Cardiac fibroblast (primary cell): ENCODE measurements at regions not wholly inside any gene's neighbourhood (a gene's known extent, or its start where the extent isn't known, plus 50 kb on each side); places are given as distances from the start of the nearest gene placed in this dataset.

Experiments used
- DNase-seq, 2 donors: peaks; one replicate each; pipeline versions ENCODE4 v3.0.0 to v3.0.0-alpha.2; 2010; ENCODE audit warnings: low read depth in 2 of 2
- H3K4me3 ChIP-seq, 2 donors: replicated peaks in 1 of 2; 1 replicate in 1 of 2; 2 replicates in 1 of 2; pipeline ENCODE4 v1.5.1; 2011; ENCODE audit warnings: low read depth in 2 of 2, low read length in 2 of 2, mild to moderate bottlenecking in 2 of 2, moderate library complexity in 1 of 2
- CTCF ChIP-seq: IDR thresholded peaks from one replicate; pipeline ENCODE4 v1.5.1; 2011; ENCODE audit warnings: low read depth, mild to moderate bottlenecking, low read length, inconsistent platforms

- no peak overlapping the region for H3K4me3 ChIP-seq
- TF ChIP-seq CTCF, result no peak
- DNase-seq, result no peak
Measured at GRCh38 chr5:124587280-124587679, 159.2 kb downstream of the ZNF608 start.

DNA sequence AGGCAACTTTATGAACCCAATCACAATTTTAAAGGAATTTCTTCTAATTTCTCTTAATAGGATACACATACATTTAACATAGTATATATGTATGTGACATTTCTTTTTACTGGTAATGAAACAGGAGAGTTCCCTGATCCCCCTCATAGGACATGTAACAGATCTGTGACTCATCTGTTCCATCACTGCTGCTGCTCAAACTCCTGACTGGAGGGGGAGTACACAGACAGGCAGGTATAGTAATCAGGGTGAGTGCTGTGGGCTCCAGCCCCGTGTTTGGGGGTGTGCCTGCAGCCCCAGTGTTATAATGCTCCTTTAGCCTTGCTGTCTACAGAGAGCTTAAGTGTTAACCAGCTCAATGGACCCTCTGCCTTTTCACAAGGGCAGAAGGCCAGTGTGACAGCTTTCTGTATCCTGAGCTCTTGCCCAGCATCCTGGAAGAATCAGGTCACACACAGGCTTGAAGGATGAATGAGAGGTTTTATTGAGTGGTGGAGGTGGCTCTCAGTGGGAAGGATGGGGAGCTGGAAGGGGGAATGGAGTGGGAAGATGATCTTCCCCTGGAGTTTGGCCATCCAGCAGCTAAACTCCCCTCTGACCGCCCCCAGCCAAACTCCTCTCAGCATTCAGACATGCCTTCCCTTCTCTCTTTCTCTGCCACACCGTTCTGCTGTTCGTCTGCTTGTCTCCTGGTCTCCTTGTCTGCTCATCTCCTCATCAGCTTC lies 161.3 kb downstream of the ZNF608 start:
- no peak overlapping the region for H3K4me3 ChIP-seq
- no peak for DNase-seq
- no peak for TF ChIP-seq CTCF

GRCh38 chr5:124583469-124584350 lies 162.7 kb downstream of the ZNF608 start:
- no peak overlapping the region for H3K4me3 ChIP-seq
- DNase-seq, result peak; percentile 57 to 83
- no peak for TF ChIP-seq CTCF

GRCh38 chr5:124582561-124582840 lies 163.9 kb downstream of the ZNF608 start:
- no peak for TF ChIP-seq CTCF
- no peak overlapping the region for H3K4me3 ChIP-seq
- DNase-seq, result no peak

DNA sequence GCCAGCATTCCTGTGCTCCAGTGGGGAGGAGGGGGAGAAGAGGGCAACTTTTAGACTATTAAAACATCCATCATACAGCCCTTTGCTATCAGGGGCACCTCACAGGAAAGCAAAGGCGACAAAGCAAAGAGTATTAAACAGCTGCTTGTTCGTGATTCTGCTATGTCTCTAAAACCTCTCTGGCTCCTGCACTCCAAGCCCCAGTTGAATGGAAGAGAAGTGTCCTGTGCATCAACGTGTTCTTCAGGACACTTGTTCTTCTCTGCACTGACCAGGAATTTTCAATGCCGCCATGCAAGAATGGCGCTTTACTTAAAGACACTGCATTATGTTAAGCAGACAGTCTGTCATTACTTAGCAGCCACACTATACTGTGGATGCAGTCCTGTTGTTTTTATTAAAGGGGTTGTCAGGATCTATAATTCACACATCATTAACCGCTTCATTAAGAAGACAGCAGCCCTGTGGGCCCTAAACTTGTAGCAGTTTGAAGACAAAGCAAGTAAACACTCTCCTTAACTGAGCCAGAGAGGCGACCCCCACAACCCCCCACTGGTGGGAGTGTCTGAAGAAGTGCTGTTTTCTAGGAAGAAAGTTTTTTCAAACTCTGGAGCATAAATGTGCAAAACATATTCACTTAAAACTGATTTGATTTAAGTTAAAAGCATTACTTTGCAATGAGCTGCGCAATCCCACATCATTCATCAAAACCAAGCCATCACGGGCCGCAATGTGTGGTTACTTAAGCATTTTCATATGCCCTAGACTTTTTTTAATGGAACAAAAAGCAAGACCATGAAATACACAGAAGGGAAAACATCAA lies 164.5 kb downstream of the ZNF608 start:
- no peak for DNase-seq
- no peak for TF ChIP-seq CTCF
- no peak overlapping the region for H3K4me3 ChIP-seq

DNA sequence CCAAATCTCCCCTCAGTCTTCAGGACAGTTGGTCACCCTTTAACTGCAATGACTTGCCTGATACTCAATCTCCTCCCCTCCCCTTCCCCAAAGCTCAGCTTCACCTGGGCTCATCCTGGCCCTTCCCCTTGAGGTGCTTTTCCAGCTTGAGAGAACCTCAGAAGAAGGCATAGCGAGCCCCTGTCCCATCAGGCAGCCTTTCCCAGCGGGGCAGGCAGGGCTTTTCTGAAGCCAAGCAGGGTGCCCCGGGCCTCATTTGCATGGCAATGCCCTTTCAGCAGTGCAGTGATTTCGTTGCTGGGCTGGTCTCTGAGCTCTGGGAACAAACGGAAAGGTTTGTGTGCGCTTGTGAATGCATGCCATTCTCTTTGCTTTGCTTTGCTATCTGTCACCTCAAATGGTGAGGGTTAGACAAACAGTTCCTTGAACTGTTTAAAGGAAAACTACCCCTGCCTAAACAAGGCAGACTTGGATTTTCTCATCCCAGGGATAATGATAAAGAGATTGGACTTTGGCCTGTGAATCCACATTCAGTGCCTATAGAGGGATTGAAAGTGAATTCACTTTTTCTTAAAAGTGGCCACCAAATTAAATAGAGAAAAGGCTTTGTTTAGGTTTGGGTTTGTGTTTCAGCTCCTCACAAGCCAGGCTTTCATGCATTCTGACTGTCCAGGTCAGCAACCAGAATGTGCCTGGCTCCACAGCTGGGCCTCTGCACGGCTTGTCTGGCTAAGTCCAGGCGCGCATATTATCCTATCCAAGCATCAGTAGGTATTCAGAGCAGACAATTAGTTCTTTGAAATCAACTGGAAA lies 165.3 kb downstream of the ZNF608 start:
- no peak for TF ChIP-seq CTCF
- DNase-seq, result no peak

More for the DNA sequence above, 165.3 kb downstream of the ZNF608 start:
- H3K4me3 ChIP-seq, result no peak overlapping the region
